Smooth muscle cell (in vitro differentiated cells): ENCODE measurements at regions not wholly inside any gene's neighbourhood (a gene's known extent, or its start where the extent isn't known, plus 50 kb on each side); places are given as distances from the start of the nearest gene placed in this dataset.
"Not testable (repeated sequence)": the region's sequence is repeated elsewhere in the genome, so short reads cannot be mapped to it uniquely, and the experiment has no call there.

Experiments
- DNase-seq: peaks from one replicate; lab custom pipeline; 2025; ENCODE audit not compliant: unreplicated experiment; lab: John Stamatoyannopoulos, UW
- H2AFZ ChIP-seq: fragments of 200-600 bp; sonication (generic); 2 replicates; pipeline ENCODE4 v1.6.0; 2016; ENCODE audit warnings: antibody characterized with exemption, low read depth, mild to moderate bottlenecking
- H3F3A ChIP-seq: fragments of 200-600 bp; sonication (generic); 2 replicates; pipeline ENCODE4 v1.6.0; 2017; ENCODE audit warnings: antibody characterized with exemption, low read depth
- H3K27ac ChIP-seq: fragments of 200-600 bp; sonication (generic); 2 replicates; pipeline ENCODE4 v1.5.1; 2016; ENCODE audit warnings: low read depth, mild to moderate bottlenecking
- H3K27me3 ChIP-seq: fragments of 200-600 bp; sonication (generic); 2 replicates; pipeline ENCODE4 v1.6.1; 2016; ENCODE audit warnings: low read depth, mild to moderate bottlenecking
- H3K36me3 ChIP-seq: fragments of 200-600 bp; sonication (generic); 2 replicates; pipeline ENCODE4 v1.5.1; 2016; ENCODE audit warnings: low read depth
- H3K4me1 ChIP-seq: fragments of 200-600 bp; sonication (generic); 2 replicates; pipeline ENCODE4 v1.5.1; 2016; ENCODE audit warnings: low read depth
- H3K4me2 ChIP-seq: fragments of 200-600 bp; sonication (generic); 2 replicates; pipeline ENCODE4 v1.6.0; 2016; ENCODE audit warnings: mild to moderate bottlenecking
- H3K4me3 ChIP-seq: fragments of 200-600 bp; sonication (generic); 2 replicates; pipeline ENCODE4 v1.5.1; 2016; ENCODE audit warnings: mild to moderate bottlenecking
- H3K79me2 ChIP-seq: fragments of 200-600 bp; sonication (generic); 2 replicates; pipeline ENCODE4 v1.6.0; 2016; ENCODE audit warnings: low read depth, mild to moderate bottlenecking
- H3K9ac ChIP-seq: fragments of 200-600 bp; sonication (generic); 2 replicates; pipeline ENCODE4 v1.6.0; 2016; ENCODE audit warnings: low read depth
- H3K9me3 ChIP-seq: fragments of 200-600 bp; sonication (generic); replicated peaks from 2 replicates; pipeline ENCODE4 v1.5.1; 2016; ENCODE audit warnings: low read depth
- H4K20me1 ChIP-seq: fragments of 200-600 bp; sonication (generic); 2 replicates; pipeline ENCODE4 v1.6.0; 2016; ENCODE audit warnings: low read depth
- WGBS: methylation state at CpG from one replicate; pipeline ENCODE4 v1.1.7; 2016; ENCODE audit warnings: low lambda C conversion rate; 5-methylcytosine and 5-hydroxymethylcytosine counted together
- TF ChIP-seq, protein P1 (sequence below): fragments of 200-600 bp; sonication (generic); IDR thresholded peaks from 2 replicates; pipeline ENCODE4 v1.5.1; 2017; ENCODE audit warnings: borderline replicate concordance, mild to moderate bottlenecking, antibody characterized with exemption; ENCODE audit not compliant: insufficient read depth, poor library complexity, severe bottlenecking

DNA sequence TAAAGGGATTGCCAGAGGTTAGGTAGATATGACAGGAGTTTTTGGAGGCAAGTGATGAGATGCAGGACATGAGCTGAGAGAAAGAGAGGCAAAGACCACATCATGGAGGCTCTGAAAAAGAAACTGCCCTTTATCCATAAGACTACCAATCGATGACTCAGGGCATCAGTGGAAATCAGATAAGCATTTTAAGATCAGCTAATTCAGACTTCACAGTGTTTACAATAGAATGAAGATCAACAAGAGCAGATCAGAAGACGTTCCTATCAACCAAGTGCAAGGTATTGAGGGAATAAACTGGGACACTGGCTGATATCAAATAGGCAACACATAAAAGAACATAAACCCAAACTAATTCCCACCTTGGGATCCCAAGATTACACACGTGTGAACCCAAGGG, 227.2 kb downstream of the SLCO4C1 start:
- DNase-seq, result no peak
- Histone ChIP-seq H3K9ac (no peak overlapping the region), H3K4me3 (no peak overlapping the region), H3K79me2 (no peaks in the 10 kb centered on the region), H3K27ac (no peak overlapping the region), H3K36me3 (no peaks in the 10 kb centered on the region), H2AFZ (no peak overlapping the region), H3K27me3 (no peaks in the 10 kb centered on the region), H3K4me2 (no peak overlapping the region), H3F3A (no peaks in the 10 kb centered on the region), H3K4me1 (no peaks in the 10 kb centered on the region), H3K9me3 (no peaks in the 10 kb centered on the region), H4K20me1 (no peaks in the 10 kb centered on the region)
- WGBS, result 70% methylated on average over 3 of the region's 3 CpGs
- TF ChIP-seq, protein P1, sequence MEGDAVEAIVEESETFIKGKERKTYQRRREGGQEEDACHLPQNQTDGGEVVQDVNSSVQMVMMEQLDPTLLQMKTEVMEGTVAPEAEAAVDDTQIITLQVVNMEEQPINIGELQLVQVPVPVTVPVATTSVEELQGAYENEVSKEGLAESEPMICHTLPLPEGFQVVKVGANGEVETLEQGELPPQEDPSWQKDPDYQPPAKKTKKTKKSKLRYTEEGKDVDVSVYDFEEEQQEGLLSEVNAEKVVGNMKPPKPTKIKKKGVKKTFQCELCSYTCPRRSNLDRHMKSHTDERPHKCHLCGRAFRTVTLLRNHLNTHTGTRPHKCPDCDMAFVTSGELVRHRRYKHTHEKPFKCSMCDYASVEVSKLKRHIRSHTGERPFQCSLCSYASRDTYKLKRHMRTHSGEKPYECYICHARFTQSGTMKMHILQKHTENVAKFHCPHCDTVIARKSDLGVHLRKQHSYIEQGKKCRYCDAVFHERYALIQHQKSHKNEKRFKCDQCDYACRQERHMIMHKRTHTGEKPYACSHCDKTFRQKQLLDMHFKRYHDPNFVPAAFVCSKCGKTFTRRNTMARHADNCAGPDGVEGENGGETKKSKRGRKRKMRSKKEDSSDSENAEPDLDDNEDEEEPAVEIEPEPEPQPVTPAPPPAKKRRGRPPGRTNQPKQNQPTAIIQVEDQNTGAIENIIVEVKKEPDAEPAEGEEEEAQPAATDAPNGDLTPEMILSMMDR, result no peak

DNA sequence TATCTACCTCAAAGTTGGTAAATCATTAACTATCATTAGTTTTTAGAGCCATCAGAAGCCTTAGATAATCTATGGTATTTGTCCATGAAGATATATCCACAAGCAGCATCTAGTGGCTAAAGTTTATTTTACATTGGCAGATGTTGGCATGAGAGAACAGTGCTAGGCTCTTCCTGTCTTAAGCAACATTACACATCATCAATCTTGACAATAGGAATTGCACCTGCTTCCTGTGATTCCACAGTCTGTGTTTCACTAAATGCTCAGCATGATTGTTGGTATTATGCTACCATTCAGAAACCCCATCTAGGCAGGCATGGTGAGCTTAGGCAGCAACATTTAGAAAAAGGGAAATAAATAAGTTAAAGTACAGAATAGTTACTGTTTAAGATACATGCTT, 246.6 kb downstream of the SLCO4C1 start:
- no peak overlapping the region for H3K9ac ChIP-seq

DNA sequence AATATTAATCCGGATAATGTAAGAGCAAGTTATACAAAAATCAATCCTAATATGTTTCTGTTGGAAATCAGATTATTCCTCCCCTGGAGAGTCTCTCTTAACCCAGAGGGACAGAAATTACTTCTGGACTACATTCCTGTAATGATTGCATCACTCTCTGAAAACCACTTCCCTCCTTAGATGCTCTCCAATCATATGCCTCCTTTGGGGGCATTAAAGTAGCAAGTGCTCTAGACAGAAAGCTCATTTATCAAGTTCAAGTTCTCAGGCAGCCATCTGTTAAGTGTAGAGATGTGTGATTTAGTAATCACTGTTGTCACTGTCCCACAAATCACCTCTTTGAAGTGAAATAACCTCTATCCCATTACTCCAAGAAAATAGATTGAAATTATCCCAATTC, 247.1 kb downstream of the SLCO4C1 start:
- no peaks in the 10 kb centered on the region for H3K79me2 ChIP-seq
- no peaks in the 10 kb centered on the region for H3K36me3 ChIP-seq
- H3K9ac ChIP-seq, result no peak overlapping the region
- 100% methylated on average over 1 of the region's 1 CpG for WGBS
- no peak for DNase-seq
- H4K20me1 ChIP-seq, result no peaks in the 10 kb centered on the region
- no peak overlapping the region for H3K4me2 ChIP-seq
- H3K9me3 ChIP-seq, result no peaks in the 10 kb centered on the region
- no peak overlapping the region for H3K27ac ChIP-seq
- no peaks in the 10 kb centered on the region for H3F3A ChIP-seq
- no peaks in the 10 kb centered on the region for H3K4me1 ChIP-seq
- TF ChIP-seq, protein P1, result no peak
- no peak overlapping the region for H2AFZ ChIP-seq
- no peaks in the 10 kb centered on the region for H3K27me3 ChIP-seq
- no peak overlapping the region for H3K4me3 ChIP-seq

More for the DNA sequence above, 246.6 kb downstream of the SLCO4C1 start:
- Histone ChIP-seq H3K4me3 (no peak overlapping the region), H3K79me2 (no peaks in the 10 kb centered on the region), H3F3A (no peaks in the 10 kb centered on the region), H2AFZ (no peak overlapping the region), H4K20me1 (no peaks in the 10 kb centered on the region), H3K27ac (no peak overlapping the region), H3K4me1 (no peaks in the 10 kb centered on the region), H3K9me3 (no peaks in the 10 kb centered on the region), H3K4me2 (no peak overlapping the region), H3K36me3 (no peaks in the 10 kb centered on the region), H3K27me3 (no peaks in the 10 kb centered on the region)
- DNase-seq, result no peak
- TF ChIP-seq, protein P1, result no peak

DNA sequence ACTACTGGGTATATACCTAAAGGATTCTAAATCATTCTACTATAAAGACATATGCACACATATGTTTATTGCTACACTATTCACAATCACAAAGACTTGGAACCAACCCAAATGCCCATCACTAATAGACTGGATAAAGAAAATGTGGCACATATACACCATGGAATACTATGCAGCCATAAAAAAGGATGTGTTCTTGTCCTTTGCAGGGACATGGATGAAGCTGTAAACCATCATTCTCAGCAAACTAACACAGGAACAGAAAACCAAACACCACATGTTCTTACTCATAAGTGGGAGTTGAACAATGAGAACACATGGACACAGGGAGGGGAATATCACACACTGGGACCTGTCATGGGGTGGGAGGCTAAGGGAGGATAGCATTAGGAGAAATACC, 249.0 kb downstream of the SLCO4C1 start:
- not testable (repeated sequence) for H3K9me3 ChIP-seq, H2AFZ ChIP-seq, H3F3A ChIP-seq, H3K4me2 ChIP-seq, H4K20me1 ChIP-seq, H3K4me1 ChIP-seq, H3K36me3 ChIP-seq, H3K9ac ChIP-seq, H3K27ac ChIP-seq, H3K4me3 ChIP-seq, H3K79me2 ChIP-seq, H3K27me3 ChIP-seq, DNase-seq
